A673 (cell line): ENCODE measurements at regions not wholly inside any gene's neighbourhood (a gene's known extent, or its start where the extent isn't known, plus 50 kb on each side); places are given as distances from the start of the nearest gene placed in this dataset.

Experiments used
- BruUV-seq: library from RNA; stranded (reverse); fragments of 400-500 nt; replicated peaks from 2 replicates; lab custom pipeline; 2021; lab: Mats Ljungman, UMichigan
- CTCF ChIA-PET: fragments of 300-600 bp; sonication (Branson Sonifier 250); formaldehyde crosslinking; loops from one replicate; lab custom pipeline; 2022; ENCODE audit warnings: antibody characterized with exemption; lab: Charles Lee
- POLR2A ChIA-PET: fragments of 300-600 bp; sonication (Branson Sonifier 250); formaldehyde crosslinking; loops from one replicate; lab custom pipeline; 2022; ENCODE audit warnings: antibody characterized with exemption; ENCODE audit not compliant: low non-redundant PET; lab: Charles Lee
- DNase-seq: peaks from one replicate; pipeline ENCODE4 v3.0.0-alpha.2; 2015; ENCODE audit warnings: low spot score
- H3K27ac ChIP-seq: fragments of 200-600 bp; sonication (generic); 2 replicates; pipeline ENCODE4 v1.5.1; 2016; ENCODE audit warnings: mixed run types, low read depth, mild to moderate bottlenecking, mixed read lengths, antibody characterized with exemption, low read length; ENCODE audit not compliant: poor library complexity, severe bottlenecking
- H3K27me3 ChIP-seq: fragments of 200-600 bp; sonication (generic); replicated peaks from 2 replicates; pipeline ENCODE4 v1.6.1; 2017; ENCODE audit warnings: mixed run types, low read depth, mild to moderate bottlenecking, mixed read lengths, antibody characterized with exemption, low read length; ENCODE audit not compliant: insufficient read depth, poor library complexity
- H3K36me3 ChIP-seq: fragments of 200-600 bp; sonication (generic); 2 replicates; pipeline ENCODE4 v1.6.1; 2016; ENCODE audit warnings: mixed run types, mild to moderate bottlenecking, mixed read lengths, antibody characterized with exemption, low read length; ENCODE audit not compliant: insufficient read depth, poor library complexity, severe bottlenecking
- H3K4me1 ChIP-seq: fragments of 200-600 bp; sonication (generic); 2 replicates; pipeline ENCODE4 v1.6.1; 2017; ENCODE audit warnings: mixed run types, mild to moderate bottlenecking, mixed read lengths, antibody characterized with exemption, low read length; ENCODE audit not compliant: insufficient read depth, poor library complexity, severe bottlenecking
- H3K4me3 ChIP-seq: fragments of 200-600 bp; sonication (generic); 2 replicates; pipeline ENCODE4 v1.5.1; 2016; ENCODE audit warnings: low read depth, mixed run types, mild to moderate bottlenecking, mixed read lengths, low read length; ENCODE audit not compliant: poor library complexity, severe bottlenecking
- H3K9me3 ChIP-seq: fragments of 200-600 bp; sonication (generic); 2 replicates; pipeline ENCODE4 v1.6.1; 2016; ENCODE audit warnings: mixed run types, low read depth, mild to moderate bottlenecking, mixed read lengths, antibody characterized with exemption, low read length; ENCODE audit not compliant: poor library complexity, severe bottlenecking
- EZH2 ChIP-seq: fragments of 200-600 bp; sonication (generic); IDR thresholded peaks from 2 replicates; pipeline ENCODE4 v1.6.1; 2017; ENCODE audit warnings: borderline replicate concordance, low read depth, mild to moderate bottlenecking, mixed read lengths, antibody characterized with exemption, low read length; ENCODE audit not compliant: poor library complexity, severe bottlenecking
- intact Hi-C: fragments of 100-400 bp; cut with micrococcal nuclease; formaldehyde crosslinking; loops from one replicate; pipeline ENCODE4 v1.10.0; 2022; ENCODE audit not compliant: unreplicated experiment
- TF ChIP-seq, protein P1 (sequence below): fragments of 300-800, 200-600 bp; sonication (generic); conservative IDR thresholded peaks from 2 replicates; pipeline ENCODE4 v1.5.1; 2017; ENCODE audit warnings: low read depth, mild to moderate bottlenecking, antibody characterized with exemption, low read length, moderate library complexity, mixed read lengths

DNA sequence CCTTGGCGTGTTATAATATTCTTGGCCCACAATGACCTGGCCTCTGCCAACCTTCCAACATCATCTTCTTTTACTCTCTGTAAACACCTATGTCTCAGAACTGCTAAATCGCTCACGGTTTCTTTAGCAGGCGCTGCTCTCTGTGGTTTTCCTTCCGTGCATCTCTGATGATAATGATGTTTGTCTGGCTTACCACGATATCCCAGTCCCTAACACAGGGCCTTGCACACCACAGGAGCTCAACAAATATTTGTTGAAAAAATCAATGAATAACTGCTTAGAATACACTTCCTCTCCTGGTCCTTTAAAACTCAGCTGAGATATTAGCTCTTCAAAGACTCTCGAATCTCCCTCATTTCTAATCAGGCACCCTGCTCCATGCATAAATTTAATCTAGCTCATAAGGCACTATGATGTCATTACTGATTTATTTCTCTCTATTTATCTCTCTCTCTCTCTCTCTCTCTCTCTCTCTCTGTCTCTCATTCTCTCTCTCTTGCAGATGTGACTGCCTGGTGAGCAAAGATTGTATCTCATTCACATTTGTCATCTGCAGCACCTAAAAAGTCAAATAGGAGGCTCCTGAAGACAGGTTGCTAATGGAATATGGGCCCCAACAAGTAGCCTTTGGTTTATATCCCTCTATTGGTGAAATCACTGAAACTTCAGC is 206.4 kb downstream of the NHLRC3 start:
- Histone ChIP-seq H3K36me3 (no peaks in the 10 kb centered on the region), H3K9me3 (no peaks in the 10 kb centered on the region), H3K4me3 (no peak overlapping the region), H3K27ac (no peak overlapping the region), H3K4me1 (peaks cover 9% of the 10 kb centered on the region), H3K27me3 (no peaks in the 10 kb centered on the region)
- intact Hi-C loops = no loop called here
- DNase-seq = no peak
- BruUV-seq = no TSS peak
- ChIA-PET CTCF (no interaction called here), POLR2A (no interaction called here)
- TF ChIP-seq, protein P1, sequence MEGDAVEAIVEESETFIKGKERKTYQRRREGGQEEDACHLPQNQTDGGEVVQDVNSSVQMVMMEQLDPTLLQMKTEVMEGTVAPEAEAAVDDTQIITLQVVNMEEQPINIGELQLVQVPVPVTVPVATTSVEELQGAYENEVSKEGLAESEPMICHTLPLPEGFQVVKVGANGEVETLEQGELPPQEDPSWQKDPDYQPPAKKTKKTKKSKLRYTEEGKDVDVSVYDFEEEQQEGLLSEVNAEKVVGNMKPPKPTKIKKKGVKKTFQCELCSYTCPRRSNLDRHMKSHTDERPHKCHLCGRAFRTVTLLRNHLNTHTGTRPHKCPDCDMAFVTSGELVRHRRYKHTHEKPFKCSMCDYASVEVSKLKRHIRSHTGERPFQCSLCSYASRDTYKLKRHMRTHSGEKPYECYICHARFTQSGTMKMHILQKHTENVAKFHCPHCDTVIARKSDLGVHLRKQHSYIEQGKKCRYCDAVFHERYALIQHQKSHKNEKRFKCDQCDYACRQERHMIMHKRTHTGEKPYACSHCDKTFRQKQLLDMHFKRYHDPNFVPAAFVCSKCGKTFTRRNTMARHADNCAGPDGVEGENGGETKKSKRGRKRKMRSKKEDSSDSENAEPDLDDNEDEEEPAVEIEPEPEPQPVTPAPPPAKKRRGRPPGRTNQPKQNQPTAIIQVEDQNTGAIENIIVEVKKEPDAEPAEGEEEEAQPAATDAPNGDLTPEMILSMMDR = no peak
- no peak for TF ChIP-seq EZH2

DNA sequence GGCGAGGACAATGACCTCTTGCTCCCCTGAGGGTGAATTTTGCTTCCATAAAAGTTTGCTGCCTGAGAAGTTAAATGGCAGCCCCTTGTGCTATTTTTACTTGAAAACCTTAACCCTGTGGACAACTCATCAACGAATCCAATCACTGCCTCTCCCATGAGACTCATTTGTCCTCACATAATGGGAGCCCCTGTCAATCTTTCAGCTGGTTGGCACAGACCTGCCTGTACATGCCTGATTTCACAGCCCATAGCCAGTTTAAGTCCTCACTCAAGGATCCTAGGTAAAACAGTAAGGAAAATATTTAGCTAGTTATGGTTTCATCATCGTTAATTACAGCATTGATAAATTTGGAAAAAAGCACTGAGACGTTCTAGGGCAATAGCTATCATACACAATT is 207.4 kb downstream of the NHLRC3 start:
- H3K4me1 ChIP-seq = peaks cover 9% of the 10 kb centered on the region
- ChIA-PET POLR2A (interaction anchor here (0.6 kb wide), 2 partner anchors 39 to 370 kb away, joined by 3 to 4 read pairs; no protein-coding TSS in a partner anchor), CTCF (no interaction called here)
- TF ChIP-seq, protein P1 = no peak
- no peak for TF ChIP-seq EZH2
- intact Hi-C loops = no loop called here
- no TSS peak for BruUV-seq
- no peaks in the 10 kb centered on the region for H3K36me3 ChIP-seq
- no peaks in the 10 kb centered on the region for H3K27me3 ChIP-seq
- DNase-seq = peak; percentile 44
- no peak overlapping the region for H3K27ac ChIP-seq
- H3K4me3 ChIP-seq = no peak overlapping the region
- H3K9me3 ChIP-seq = no peaks in the 10 kb centered on the region

DNA sequence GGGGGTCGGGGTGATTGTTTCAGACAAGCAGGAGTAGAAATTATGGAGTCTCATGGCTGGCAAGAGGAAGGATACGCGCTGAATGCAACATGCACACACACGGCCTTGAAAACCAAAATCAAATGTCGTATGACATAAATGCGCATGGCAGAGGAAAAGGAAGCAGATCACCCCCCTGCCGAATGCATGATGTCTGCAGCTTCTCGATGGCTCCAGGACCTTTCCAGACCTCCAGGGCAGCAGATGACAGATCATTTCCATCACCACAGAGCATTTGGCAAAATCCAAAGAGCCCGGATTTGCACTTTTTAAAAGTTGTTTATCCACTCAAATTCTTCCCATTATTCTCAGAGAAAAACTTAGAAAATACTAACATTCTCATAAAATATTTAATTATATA is 211.7 kb downstream of the NHLRC3 start:
- H3K4me3 ChIP-seq = no peak overlapping the region
- intact Hi-C loops = no loop called here
- TF ChIP-seq, protein P1 = no peak
- no peak for TF ChIP-seq EZH2
- H3K4me1 ChIP-seq = peaks cover 6% of the 10 kb centered on the region
- POLR2A ChIA-PET = no interaction called here
- no peaks in the 10 kb centered on the region for H3K27me3 ChIP-seq
- no peak for DNase-seq
- no TSS peak for BruUV-seq
- H3K27ac ChIP-seq = no peak overlapping the region
- H3K9me3 ChIP-seq = no peaks in the 10 kb centered on the region
- no peaks in the 10 kb centered on the region for H3K36me3 ChIP-seq
- CTCF ChIA-PET = no interaction called here
